CD14-positive monocyte (primary cell): ENCODE measurements at regions not wholly inside any gene's neighbourhood (a gene's known extent, or its start where the extent isn't known, plus 50 kb on each side); places are given as distances from the start of the nearest gene placed in this dataset.

Source experiments
- DNase-seq, 3 donors: peaks; one replicate each; pipeline ENCODE4 v3.0.0-alpha.2; 2011 to 2022
- H2AFZ ChIP-seq: 2 replicates; pipeline ENCODE4 v1.6.0; 2012; ENCODE audit warnings: mild to moderate bottlenecking, low read depth, low read length, inconsistent platforms; ENCODE audit not compliant: insufficient read depth, poor library complexity, severe bottlenecking
- H3K27ac ChIP-seq, 2 donors: 1 replicate in 1 of 2; 2 replicates in 1 of 2; pipeline ENCODE4 v1.5.1; 2012 to 2013; ENCODE audit warnings: low read length in 2 of 2, control low read depth in 1 of 2, inconsistent platforms in 1 of 2, low read depth in 1 of 2, mild to moderate bottlenecking in 1 of 2
- H3K27me3 ChIP-seq, 2 donors: one replicate each; pipeline versions ENCODE4 v1.6.0 to v1.6.1; 2011 to 2013; ENCODE audit warnings: low read length in 2 of 2; ENCODE audit not compliant: control insufficient read depth in 2 of 2, insufficient read depth in 2 of 2
- H3K36me3 ChIP-seq, 2 donors: replicated peaks in 1 of 2; 1 replicate in 1 of 2; 2 replicates in 1 of 2; pipeline versions ENCODE4 v1.5.1 to v1.6.1; 2012 to 2013; ENCODE audit warnings: low read length in 2 of 2, control low read depth in 1 of 2, inconsistent platforms in 1 of 2, mild to moderate bottlenecking in 1 of 2; ENCODE audit not compliant: insufficient read depth in 2 of 2, control insufficient read depth in 1 of 2
- H3K4me1 ChIP-seq, 2 donors: 1 replicate in 1 of 2; 2 replicates in 1 of 2; pipeline versions ENCODE4 v1.5.1 to v1.6.1; 2012 to 2013; ENCODE audit warnings: low read length in 2 of 2, control low read depth in 1 of 2, inconsistent platforms in 1 of 2, mild to moderate bottlenecking in 1 of 2, moderate library complexity in 1 of 2; ENCODE audit not compliant: insufficient read depth in 2 of 2, control insufficient read depth in 1 of 2
- H3K4me2 ChIP-seq: replicated peaks from 2 replicates; pipeline ENCODE3; 2012; ENCODE audit warnings: low read length, moderate library complexity, mild to moderate bottlenecking; ENCODE audit not compliant: poor library complexity, severe bottlenecking; ENCODE audit errors: extremely low read depth
- H3K4me3 ChIP-seq, 3 experiments: fragments of 200-600 bp in 1 of 3; sonication (generic) in 1 of 3; replicated peaks in 1 of 3; 1 replicate in 2 of 3; 2 replicates in 1 of 3; pipeline ENCODE4 v1.5.1; 2011 to 2013; ENCODE audit warnings: low read length in 3 of 3, mild to moderate bottlenecking in 3 of 3, control low read depth in 2 of 3, low read depth in 2 of 3, inconsistent platforms in 1 of 3, moderate library complexity in 1 of 3
- H3K79me2 ChIP-seq: 2 replicates; pipeline ENCODE4 v1.6.0; 2012; ENCODE audit warnings: mild to moderate bottlenecking, control low read depth, inconsistent platforms, low read length, moderate library complexity; ENCODE audit not compliant: insufficient read depth
- H3K9ac ChIP-seq: 2 replicates; pipeline ENCODE4 v1.6.0; 2017; ENCODE audit warnings: low read length, mild to moderate bottlenecking; ENCODE audit not compliant: insufficient read depth, poor library complexity, severe bottlenecking
- H3K9me3 ChIP-seq, 2 donors: replicated peaks in 1 of 2; 1 replicate in 1 of 2; 2 replicates in 1 of 2; pipeline versions ENCODE4 v1.5.1 to v1.6.1; 2012 to 2013; ENCODE audit warnings: low read length in 2 of 2, control low read depth in 1 of 2; ENCODE audit not compliant: control insufficient read depth in 1 of 2, insufficient read depth in 1 of 2
- H4K20me1 ChIP-seq: 2 replicates; pipeline ENCODE4 v1.6.0; 2012; ENCODE audit warnings: mild to moderate bottlenecking, low read length, control low read depth, moderate library complexity; ENCODE audit not compliant: insufficient read depth
- H3K27ac Mint-ChIP-seq, 7 donors: one replicate each; pipeline ENCODE4 v1.8.0; 2020; ENCODE audit warnings: mild to moderate bottlenecking in 7 of 7, mixed read lengths in 7 of 7, moderate library complexity in 6 of 7, inconsistent platforms in 2 of 7
- H3K27me3 Mint-ChIP-seq, 3 donors: one replicate each; pipeline ENCODE4 v1.8.0; 2021 to 2022; ENCODE audit warnings: low read depth in 3 of 3, mild to moderate bottlenecking in 3 of 3, mixed read lengths in 3 of 3, moderate library complexity in 3 of 3, inconsistent platforms in 1 of 3
- H3K36me3 Mint-ChIP-seq, 2 donors: one replicate each; pipeline ENCODE4 v1.8.0; 2020; ENCODE audit warnings: mixed read lengths in 2 of 2, inconsistent platforms in 1 of 2, mild to moderate bottlenecking in 1 of 2
- H3K4me1 Mint-ChIP-seq: one replicate; pipeline ENCODE4 v1.8.0; 2020; ENCODE audit warnings: mild to moderate bottlenecking, mixed read lengths
- H3K4me3 Mint-ChIP-seq, 2 donors: one replicate each; pipeline ENCODE4 v1.8.0; 2020; ENCODE audit warnings: mild to moderate bottlenecking in 2 of 2, mixed read lengths in 2 of 2, moderate library complexity in 1 of 2
- H3K9me3 Mint-ChIP-seq, 7 donors: one replicate each; pipeline ENCODE4 v1.8.0; 2020 to 2022; ENCODE audit warnings: mixed read lengths in 7 of 7, mild to moderate bottlenecking in 6 of 7, moderate library complexity in 6 of 7, inconsistent platforms in 2 of 7
- WGBS: methylation state at CpG from one replicate; pipeline ENCODE4 v1.1.5; 2013; ENCODE audit warnings: missing lambda C conversion rate; ENCODE audit not compliant: insufficient coverage; 5-methylcytosine and 5-hydroxymethylcytosine counted together
- intact Hi-C, 2 donors: fragments of 100-400 bp; cut with micrococcal nuclease; formaldehyde crosslinking; loops; one replicate each; pipeline versions ENCODE4 v1.15.0 to v1.15.1; 2023
- TF ChIP-seq, protein P1 (sequence below): fragments of 200-600 bp; IDR thresholded peaks from one replicate; pipeline ENCODE4 v1.8.0; 2022; ENCODE audit warnings: antibody characterized with exemption, mild to moderate bottlenecking

DNA sequence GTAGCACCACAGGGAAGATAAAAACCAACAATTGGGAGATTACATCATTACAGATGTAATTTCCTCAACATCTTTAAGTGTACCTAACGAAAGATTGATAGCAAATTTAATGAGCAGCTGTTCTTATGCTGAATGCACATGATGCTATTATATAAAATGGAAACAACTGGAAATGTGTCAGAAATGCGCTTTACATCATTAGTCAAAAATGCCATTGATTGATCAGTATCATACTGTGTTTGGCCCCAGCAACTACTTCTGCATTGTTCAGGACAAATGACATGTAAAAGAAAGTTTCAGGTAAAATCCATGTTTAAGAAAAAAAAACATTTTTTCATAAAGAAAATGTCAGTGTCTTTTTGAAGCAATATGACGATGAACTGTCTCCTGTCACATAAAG, 625.5 kb upstream of the MIR17HG start:
- Histone ChIP-seq H3K27ac (no peak overlapping the region), H3K4me3 (no peak overlapping the region), H3K9me3 (peaks cover 0 to 6% of the 10 kb centered on the region in 2 donors), H3K36me3 (no peaks in the 10 kb centered on the region), H3K27me3 (no peaks in the 10 kb centered on the region), H3K4me1 (no peaks in the 10 kb centered on the region), H3K79me2 (no peaks in the 10 kb centered on the region), H2AFZ (no peak overlapping the region), H3K4me2 (no peak overlapping the region), H3K9ac (no peak overlapping the region), H4K20me1 (no peaks in the 10 kb centered on the region)
- no peak for DNase-seq
- Mint-ChIP-seq H3K4me3 (no peak overlapping the region), H3K9me3 (peaks cover 0 to 7% (median 2%) of the 10 kb centered on the region in 7 donors), H3K36me3 (no peaks in the 10 kb centered on the region), H3K27ac (no peak overlapping the region), H3K4me1 (no peaks in the 10 kb centered on the region), H3K27me3 (no peaks in the 10 kb centered on the region)
- 80% methylated on average over 1 of the region's 3 CpGs for WGBS
- TF ChIP-seq, protein P1, sequence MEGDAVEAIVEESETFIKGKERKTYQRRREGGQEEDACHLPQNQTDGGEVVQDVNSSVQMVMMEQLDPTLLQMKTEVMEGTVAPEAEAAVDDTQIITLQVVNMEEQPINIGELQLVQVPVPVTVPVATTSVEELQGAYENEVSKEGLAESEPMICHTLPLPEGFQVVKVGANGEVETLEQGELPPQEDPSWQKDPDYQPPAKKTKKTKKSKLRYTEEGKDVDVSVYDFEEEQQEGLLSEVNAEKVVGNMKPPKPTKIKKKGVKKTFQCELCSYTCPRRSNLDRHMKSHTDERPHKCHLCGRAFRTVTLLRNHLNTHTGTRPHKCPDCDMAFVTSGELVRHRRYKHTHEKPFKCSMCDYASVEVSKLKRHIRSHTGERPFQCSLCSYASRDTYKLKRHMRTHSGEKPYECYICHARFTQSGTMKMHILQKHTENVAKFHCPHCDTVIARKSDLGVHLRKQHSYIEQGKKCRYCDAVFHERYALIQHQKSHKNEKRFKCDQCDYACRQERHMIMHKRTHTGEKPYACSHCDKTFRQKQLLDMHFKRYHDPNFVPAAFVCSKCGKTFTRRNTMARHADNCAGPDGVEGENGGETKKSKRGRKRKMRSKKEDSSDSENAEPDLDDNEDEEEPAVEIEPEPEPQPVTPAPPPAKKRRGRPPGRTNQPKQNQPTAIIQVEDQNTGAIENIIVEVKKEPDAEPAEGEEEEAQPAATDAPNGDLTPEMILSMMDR = no peak
- intact Hi-C loops = no loop called here

DNA sequence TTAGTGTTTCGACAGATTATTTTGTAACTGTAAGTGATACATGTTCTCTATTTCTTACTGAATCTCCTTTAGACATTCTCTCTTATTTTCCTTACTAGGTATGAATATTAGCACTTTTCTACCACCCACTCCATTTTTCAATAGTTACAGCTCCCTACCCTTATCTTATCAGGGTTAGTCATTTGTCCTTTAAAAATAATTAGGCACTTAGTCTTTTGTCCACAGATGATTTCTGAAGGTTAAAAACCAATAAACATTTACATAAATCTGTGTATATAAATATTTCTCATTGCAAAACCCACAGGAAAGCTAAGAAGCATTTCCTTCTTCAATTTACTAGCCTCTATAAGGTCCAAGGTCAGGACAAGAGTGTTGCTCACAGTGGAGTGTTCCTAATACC, 624.1 kb upstream of the MIR17HG start:
- intact Hi-C loops = no loop called here
- no peak for DNase-seq
- H3K4me3 Mint-ChIP-seq = no peak overlapping the region

More for the DNA sequence above, 624.1 kb upstream of the MIR17HG start:
- Histone ChIP-seq H3K9ac (no peak overlapping the region), H3K27ac (no peak overlapping the region), H3K4me1 (no peaks in the 10 kb centered on the region), H2AFZ (no peak overlapping the region), H3K79me2 (no peaks in the 10 kb centered on the region), H3K36me3 (no peaks in the 10 kb centered on the region), H3K4me3 (no peak overlapping the region), H4K20me1 (no peaks in the 10 kb centered on the region), H3K27me3 (no peaks in the 10 kb centered on the region), H3K4me2 (no peak overlapping the region), H3K9me3 (peaks cover 0 to 6% of the 10 kb centered on the region in 2 donors)
- TF ChIP-seq, protein P1 = no peak
- Mint-ChIP-seq H3K27me3 (peaks cover 0 to under 1% (median 0%) of the 10 kb centered on the region in 3 donors), H3K4me1 (no peaks in the 10 kb centered on the region), H3K9me3 (peaks cover 0 to 7% (median 3%) of the 10 kb centered on the region in 7 donors), H3K36me3 (no peaks in the 10 kb centered on the region), H3K27ac (no peak overlapping the region)
- WGBS = no CpG with 5 or more reads among the region's 1 CpG
